Panc1 (cell line): ENCODE measurements at regions not wholly inside any gene's neighbourhood (a gene's known extent, or its start where the extent isn't known, plus 50 kb on each side); places are given as distances from the start of the nearest gene placed in this dataset.

ENCODE experiments used
- ATAC-seq: fragments of 200-7000 bp; cut with Tn5 transposase; 2 replicates; pipeline ENCODE4 v1.9.1; 2020; ENCODE audit warnings: mild to moderate bottlenecking, moderate library complexity
- BruUV-seq: library from RNA; stranded (reverse); fragments of 400-500 nt; replicated peaks from 2 replicates; lab custom pipeline; 2021; lab: Mats Ljungman, UMichigan
- CTCF ChIA-PET: fragments of 300-600 bp; sonication (Branson Sonifier 250); formaldehyde crosslinking; loops from one replicate; lab custom pipeline; 2022; ENCODE audit warnings: antibody characterized with exemption; lab: Charles Lee
- POLR2A ChIA-PET: fragments of 300-600 bp; sonication (Branson Sonifier 250); formaldehyde crosslinking; loops from one replicate; lab custom pipeline; 2022; ENCODE audit warnings: antibody characterized with exemption; lab: Charles Lee
- DNase-seq: peaks from one replicate; pipeline ENCODE4 v3.0.0-alpha.2; 2010; ENCODE audit warnings: low read depth, low spot score
- H3K27ac ChIP-seq: 2 replicates; pipeline ENCODE4 v1.5.1; 2011; ENCODE audit warnings: mild to moderate bottlenecking, low read length, inconsistent platforms
- H3K27me3 ChIP-seq: fragments of 200-500 bp; sonication (Bioruptor generic); 2 replicates; pipeline ENCODE4 v1.6.0; 2014; ENCODE audit warnings: low read length, inconsistent platforms; ENCODE audit not compliant: control insufficient read depth, insufficient read depth
- H3K36me3 ChIP-seq: fragments of 200-500 bp; sonication (Bioruptor generic); 2 replicates; pipeline ENCODE4 v1.5.1; 2014; ENCODE audit warnings: inconsistent platforms, mild to moderate bottlenecking, low read length, moderate library complexity; ENCODE audit not compliant: control insufficient read depth, insufficient read depth
- H3K4me1 ChIP-seq: 2 replicates; pipeline ENCODE4 v1.5.1; 2011; ENCODE audit warnings: inconsistent platforms, mild to moderate bottlenecking, low read length, moderate library complexity; ENCODE audit not compliant: control insufficient read depth, insufficient read depth
- H3K4me3 ChIP-seq, 2 experiments: 2 replicates each; pipeline ENCODE4 v1.5.1; 2011 to 2012; ENCODE audit warnings: low read depth in 2 of 2, low read length in 2 of 2, mild to moderate bottlenecking in 2 of 2, inconsistent platforms in 1 of 2, moderate library complexity in 1 of 2
- H3K9me3 ChIP-seq: fragments of 200-500 bp; sonication (Bioruptor generic); 2 replicates; pipeline ENCODE4 v1.5.1; 2014; ENCODE audit warnings: low read depth, mild to moderate bottlenecking, inconsistent platforms, low read length, moderate library complexity; ENCODE audit not compliant: control insufficient read depth, insufficient read depth
- POLR2AphosphoS5 ChIP-seq: IDR thresholded peaks from 2 replicates; pipeline ENCODE4 v1.6.1; 2012; ENCODE audit warnings: mild to moderate bottlenecking, low read depth, low read length, moderate library complexity
- SIN3A ChIP-seq: IDR thresholded peaks from 2 replicates; pipeline ENCODE4 v1.6.1; 2012; ENCODE audit warnings: low read depth, mild to moderate bottlenecking, low read length, moderate library complexity, borderline replicate concordance; ENCODE audit not compliant: insufficient read depth
- TCF7L2 ChIP-seq: IDR thresholded peaks from 2 replicates; pipeline ENCODE4 v1.6.1; 2011; ENCODE audit warnings: mild to moderate bottlenecking, low read depth, low read length, inconsistent platforms
- in situ Hi-C: cut with HindIII; loops from 2 replicates; pipeline ENCODE4 v1.10.0; 2016; ENCODE audit warnings: low sequenced_read_pairs, low pct_unique_long_range_greater_than_20kb
- intact Hi-C: fragments of 100-400 bp; cut with micrococcal nuclease; formaldehyde crosslinking; loops from one replicate; pipeline ENCODE4 v1.10.0; 2022; ENCODE audit not compliant: unreplicated experiment
- TF ChIP-seq, protein P1 (sequence below), 2 experiments: IDR thresholded peaks; 2 replicates each; pipeline ENCODE4 v1.6.1; 2011 to 2012; ENCODE audit warnings: low read depth in 2 of 2, control low read depth in 1 of 2, low read length in 1 of 2, mild to moderate bottlenecking in 1 of 2, moderate library complexity in 1 of 2; ENCODE audit not compliant: insufficient read depth in 1 of 2
- TF ChIP-seq, protein P2 (sequence below): fragments of 450-650 bp; IDR thresholded peaks from 2 replicates; pipeline ENCODE4 v1.5.1; 2017; ENCODE audit warnings: mild to moderate bottlenecking

DNA sequence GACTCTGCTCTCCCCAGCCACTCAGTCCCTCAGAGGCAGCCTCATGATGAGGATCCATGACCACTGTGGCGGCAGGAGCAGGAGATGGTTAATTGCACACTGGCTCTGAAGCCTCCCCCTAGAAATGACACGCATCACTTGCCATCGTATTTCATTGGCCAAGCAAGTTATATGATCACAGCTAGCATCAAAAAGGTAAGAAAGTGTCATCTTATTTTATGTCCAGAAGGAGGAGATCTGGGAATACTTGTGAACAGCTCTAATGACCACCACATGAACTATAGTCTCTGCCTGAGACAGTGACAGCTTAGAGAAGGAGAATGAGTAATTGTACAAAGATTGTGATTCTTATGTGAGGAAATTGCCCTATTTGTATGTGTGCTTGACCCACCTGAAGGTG lies 363.4 kb downstream of the NUAK1 start:
- no peak overlapping the region for H3K4me3 ChIP-seq
- TF ChIP-seq TCF7L2, result no peak
- TF ChIP-seq SIN3A, result no peak
- TF ChIP-seq, protein P1, sequence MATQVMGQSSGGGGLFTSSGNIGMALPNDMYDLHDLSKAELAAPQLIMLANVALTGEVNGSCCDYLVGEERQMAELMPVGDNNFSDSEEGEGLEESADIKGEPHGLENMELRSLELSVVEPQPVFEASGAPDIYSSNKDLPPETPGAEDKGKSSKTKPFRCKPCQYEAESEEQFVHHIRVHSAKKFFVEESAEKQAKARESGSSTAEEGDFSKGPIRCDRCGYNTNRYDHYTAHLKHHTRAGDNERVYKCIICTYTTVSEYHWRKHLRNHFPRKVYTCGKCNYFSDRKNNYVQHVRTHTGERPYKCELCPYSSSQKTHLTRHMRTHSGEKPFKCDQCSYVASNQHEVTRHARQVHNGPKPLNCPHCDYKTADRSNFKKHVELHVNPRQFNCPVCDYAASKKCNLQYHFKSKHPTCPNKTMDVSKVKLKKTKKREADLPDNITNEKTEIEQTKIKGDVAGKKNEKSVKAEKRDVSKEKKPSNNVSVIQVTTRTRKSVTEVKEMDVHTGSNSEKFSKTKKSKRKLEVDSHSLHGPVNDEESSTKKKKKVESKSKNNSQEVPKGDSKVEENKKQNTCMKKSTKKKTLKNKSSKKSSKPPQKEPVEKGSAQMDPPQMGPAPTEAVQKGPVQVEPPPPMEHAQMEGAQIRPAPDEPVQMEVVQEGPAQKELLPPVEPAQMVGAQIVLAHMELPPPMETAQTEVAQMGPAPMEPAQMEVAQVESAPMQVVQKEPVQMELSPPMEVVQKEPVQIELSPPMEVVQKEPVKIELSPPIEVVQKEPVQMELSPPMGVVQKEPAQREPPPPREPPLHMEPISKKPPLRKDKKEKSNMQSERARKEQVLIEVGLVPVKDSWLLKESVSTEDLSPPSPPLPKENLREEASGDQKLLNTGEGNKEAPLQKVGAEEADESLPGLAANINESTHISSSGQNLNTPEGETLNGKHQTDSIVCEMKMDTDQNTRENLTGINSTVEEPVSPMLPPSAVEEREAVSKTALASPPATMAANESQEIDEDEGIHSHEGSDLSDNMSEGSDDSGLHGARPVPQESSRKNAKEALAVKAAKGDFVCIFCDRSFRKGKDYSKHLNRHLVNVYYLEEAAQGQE (IDR thresholded peaks at IDR 0.05; ENCODE audit: insufficient read depth in 1 of 2, low read depth in 2 of 2, low read length in 1 of 2), result no peak
- TF ChIP-seq, protein P2, sequence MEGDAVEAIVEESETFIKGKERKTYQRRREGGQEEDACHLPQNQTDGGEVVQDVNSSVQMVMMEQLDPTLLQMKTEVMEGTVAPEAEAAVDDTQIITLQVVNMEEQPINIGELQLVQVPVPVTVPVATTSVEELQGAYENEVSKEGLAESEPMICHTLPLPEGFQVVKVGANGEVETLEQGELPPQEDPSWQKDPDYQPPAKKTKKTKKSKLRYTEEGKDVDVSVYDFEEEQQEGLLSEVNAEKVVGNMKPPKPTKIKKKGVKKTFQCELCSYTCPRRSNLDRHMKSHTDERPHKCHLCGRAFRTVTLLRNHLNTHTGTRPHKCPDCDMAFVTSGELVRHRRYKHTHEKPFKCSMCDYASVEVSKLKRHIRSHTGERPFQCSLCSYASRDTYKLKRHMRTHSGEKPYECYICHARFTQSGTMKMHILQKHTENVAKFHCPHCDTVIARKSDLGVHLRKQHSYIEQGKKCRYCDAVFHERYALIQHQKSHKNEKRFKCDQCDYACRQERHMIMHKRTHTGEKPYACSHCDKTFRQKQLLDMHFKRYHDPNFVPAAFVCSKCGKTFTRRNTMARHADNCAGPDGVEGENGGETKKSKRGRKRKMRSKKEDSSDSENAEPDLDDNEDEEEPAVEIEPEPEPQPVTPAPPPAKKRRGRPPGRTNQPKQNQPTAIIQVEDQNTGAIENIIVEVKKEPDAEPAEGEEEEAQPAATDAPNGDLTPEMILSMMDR, result no peak
- TF ChIP-seq POLR2AphosphoS5, result no peak
- intact Hi-C loops (no loop called here), in situ Hi-C loops (no loop called here)
- no peaks in the 10 kb centered on the region for H3K4me1 ChIP-seq
- H3K9me3 ChIP-seq, result no peaks in the 10 kb centered on the region
- ChIA-PET POLR2A (no interaction called here), CTCF (no interaction called here)
- no TSS peak for BruUV-seq
- no peak overlapping the region for H3K27ac ChIP-seq
- no peaks in the 10 kb centered on the region for H3K27me3 ChIP-seq
- no peaks in the 10 kb centered on the region for H3K36me3 ChIP-seq
- no peak for ATAC-seq
- no peak for DNase-seq

DNA sequence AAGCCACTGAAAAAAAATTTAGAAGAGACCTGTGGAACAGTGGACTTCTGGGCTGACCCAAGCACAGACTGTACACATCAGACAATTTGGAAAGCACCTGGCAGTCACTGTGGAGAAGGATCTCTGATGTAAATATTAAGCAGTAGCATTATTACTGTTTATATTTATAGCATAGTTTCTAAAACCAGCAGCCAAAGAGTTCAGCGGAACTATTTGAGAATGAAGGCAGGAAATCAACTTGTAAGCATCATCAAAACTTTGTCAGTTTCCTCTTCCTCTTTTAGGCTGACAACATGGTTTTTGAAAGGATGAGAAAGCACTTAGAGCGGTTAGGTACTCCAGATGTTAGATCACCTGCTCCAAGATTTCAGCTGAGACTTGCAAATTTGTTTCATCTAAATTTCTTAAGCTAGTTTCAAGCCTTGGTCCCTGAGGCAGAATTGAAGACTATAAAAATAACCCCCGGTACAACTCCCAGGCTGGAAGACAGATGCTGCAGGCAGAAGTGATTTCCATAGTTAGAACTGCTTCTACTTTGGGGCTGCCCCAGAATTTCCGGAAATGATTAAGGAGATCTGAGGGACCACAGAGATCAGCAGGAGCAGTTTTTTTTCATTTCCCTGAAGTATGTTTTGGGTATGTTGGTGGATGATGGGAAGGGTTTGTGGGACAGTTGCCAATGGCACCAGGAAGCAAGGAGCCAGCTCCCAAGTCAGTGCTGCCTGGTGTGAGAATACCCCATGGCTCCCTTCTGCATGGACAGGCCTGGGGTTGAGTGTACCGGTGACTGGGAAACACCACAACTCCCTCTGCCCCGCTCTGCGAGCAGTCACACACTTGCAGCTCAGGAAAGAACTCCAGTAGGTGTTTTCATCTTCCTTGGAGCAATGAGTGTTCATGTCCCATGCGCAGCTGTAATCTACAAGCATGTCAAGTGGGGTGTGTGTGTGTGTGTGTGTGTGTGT lies 354.5 kb downstream of the NUAK1 start:
- in situ Hi-C loops, result no loop called here
- H3K27me3 ChIP-seq, result no peaks in the 10 kb centered on the region
- ChIA-PET CTCF (no interaction called here), POLR2A (no interaction called here)
- no peaks in the 10 kb centered on the region for H3K4me1 ChIP-seq
- intact Hi-C loops, result no loop called here
- DNase-seq (no peak), ATAC-seq (no peak)
- H3K9me3 ChIP-seq, result no peaks in the 10 kb centered on the region
- TF ChIP-seq POLR2AphosphoS5, result no peak
- TF ChIP-seq TCF7L2, result no peak
- TF ChIP-seq, protein P1 (IDR thresholded peaks at IDR 0.05; ENCODE audit: insufficient read depth in 1 of 2, low read depth in 2 of 2, low read length in 1 of 2), result no peak
- TF ChIP-seq, protein P2, result no peak
- no peak for TF ChIP-seq SIN3A
- H3K4me3 ChIP-seq, result no peak overlapping the region
- no TSS peak for BruUV-seq
- no peak overlapping the region for H3K27ac ChIP-seq
- H3K36me3 ChIP-seq, result no peaks in the 10 kb centered on the region
